ENCODE measurements at regions not wholly inside any gene's neighbourhood (a gene's known extent, or its start where the extent isn't known, plus 50 kb on each side); places are given as distances from the start of the nearest gene placed in this dataset.

GRCh38 chr9:135272608-135273007, 185.1 kb downstream of the OLFM1 start:
- no peak for TF ChIP-seq CTCF (IDR thresholded peaks at IDR 0.05)
- no peak for TF ChIP-seq POLR2A (IDR thresholded peaks at IDR 0.05)
